Suprapubic skin (tissue), 4 donors: ENCODE measurements at regions not wholly inside any gene's neighbourhood (a gene's known extent, or its start where the extent isn't known, plus 50 kb on each side); places are given as distances from the start of the nearest gene placed in this dataset.

Experiments
- DNase-seq, 2 donors: peaks; one replicate each; pipeline ENCODE4 v3.0.0-alpha.2; 2019; ENCODE audit warnings: low spot score in 2 of 2
- H3K27ac ChIP-seq: fragments of 200-600 bp; sonication (generic); one replicate; pipeline ENCODE4 v1.5.1; 2019
- H3K27me3 ChIP-seq: fragments of 200-600 bp; sonication (generic); one replicate; pipeline ENCODE4 v1.5.1; 2019
- H3K36me3 ChIP-seq: fragments of 200-600 bp; sonication (generic); one replicate; pipeline ENCODE4 v1.5.1; 2019
- H3K4me1 ChIP-seq: fragments of 200-600 bp; sonication (generic); one replicate; pipeline ENCODE4 v1.5.1; 2019
- H3K4me3 ChIP-seq: fragments of 200-600 bp; sonication (generic); one replicate; pipeline ENCODE4 v1.5.1; 2019; ENCODE audit warnings: mild to moderate bottlenecking
- H3K9me3 ChIP-seq: fragments of 200-600 bp; sonication (generic); one replicate; pipeline ENCODE4 v1.5.1; 2019
- EP300 ChIP-seq: sonication (generic); formaldehyde crosslinking; IDR thresholded peaks from one replicate; pipeline ENCODE4 v1.6.1; 2017; ENCODE audit warnings: antibody characterized with exemption
- POLR2A ChIP-seq, 2 donors: fragments of 450-650 bp; IDR thresholded peaks; one replicate each; pipeline ENCODE4 v1.6.1; 2017; ENCODE audit warnings: antibody characterized with exemption in 2 of 2, mild to moderate bottlenecking in 2 of 2, moderate library complexity in 2 of 2
- POLR2AphosphoS5 ChIP-seq, 3 donors: sonication (generic); formaldehyde crosslinking; IDR thresholded peaks; one replicate each; pipeline ENCODE4 v1.6.1; 2017; ENCODE audit warnings: antibody characterized with exemption in 3 of 3
- WGBS: methylation state at CpG from one replicate; pipeline ENCODE4 v1.1.5; 2018; 5-methylcytosine and 5-hydroxymethylcytosine counted together
- TF ChIP-seq, protein P1 (sequence below), 2 donors: fragments of 200-600 bp in 1 of 2; fragments of 450-650 bp in 1 of 2; sonication (generic) in 1 of 2; IDR thresholded peaks; one replicate each; pipeline ENCODE4 v1.5.1; 2016 to 2019; ENCODE audit warnings: antibody characterized with exemption in 2 of 2, mild to moderate bottlenecking in 1 of 2, moderate library complexity in 1 of 2

- no peaks in the 10 kb centered on the region for H3K27me3 ChIP-seq
- no peaks in the 10 kb centered on the region for H3K36me3 ChIP-seq
- WGBS, result 91% methylated on average over 8 of the region's 8 CpGs
- H3K4me1 ChIP-seq, result peaks cover 18% of the 10 kb centered on the region
- H3K4me3 ChIP-seq, result no peak overlapping the region
- DNase-seq, result no peak
- H3K9me3 ChIP-seq, result no peaks in the 10 kb centered on the region
- TF ChIP-seq, protein P1, sequence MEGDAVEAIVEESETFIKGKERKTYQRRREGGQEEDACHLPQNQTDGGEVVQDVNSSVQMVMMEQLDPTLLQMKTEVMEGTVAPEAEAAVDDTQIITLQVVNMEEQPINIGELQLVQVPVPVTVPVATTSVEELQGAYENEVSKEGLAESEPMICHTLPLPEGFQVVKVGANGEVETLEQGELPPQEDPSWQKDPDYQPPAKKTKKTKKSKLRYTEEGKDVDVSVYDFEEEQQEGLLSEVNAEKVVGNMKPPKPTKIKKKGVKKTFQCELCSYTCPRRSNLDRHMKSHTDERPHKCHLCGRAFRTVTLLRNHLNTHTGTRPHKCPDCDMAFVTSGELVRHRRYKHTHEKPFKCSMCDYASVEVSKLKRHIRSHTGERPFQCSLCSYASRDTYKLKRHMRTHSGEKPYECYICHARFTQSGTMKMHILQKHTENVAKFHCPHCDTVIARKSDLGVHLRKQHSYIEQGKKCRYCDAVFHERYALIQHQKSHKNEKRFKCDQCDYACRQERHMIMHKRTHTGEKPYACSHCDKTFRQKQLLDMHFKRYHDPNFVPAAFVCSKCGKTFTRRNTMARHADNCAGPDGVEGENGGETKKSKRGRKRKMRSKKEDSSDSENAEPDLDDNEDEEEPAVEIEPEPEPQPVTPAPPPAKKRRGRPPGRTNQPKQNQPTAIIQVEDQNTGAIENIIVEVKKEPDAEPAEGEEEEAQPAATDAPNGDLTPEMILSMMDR (IDR thresholded peaks at IDR 0.05), result no peak
- no peak for TF ChIP-seq EP300
- no peak for TF ChIP-seq POLR2A (IDR thresholded peaks at IDR 0.05)
- TF ChIP-seq POLR2AphosphoS5 (IDR thresholded peaks at IDR 0.05), result no peak
- no peak overlapping the region for H3K27ac ChIP-seq
These were observed 64.7 kb upstream of the AOAH start for GRCh38 chr7:36788825-36789470.

DNA sequence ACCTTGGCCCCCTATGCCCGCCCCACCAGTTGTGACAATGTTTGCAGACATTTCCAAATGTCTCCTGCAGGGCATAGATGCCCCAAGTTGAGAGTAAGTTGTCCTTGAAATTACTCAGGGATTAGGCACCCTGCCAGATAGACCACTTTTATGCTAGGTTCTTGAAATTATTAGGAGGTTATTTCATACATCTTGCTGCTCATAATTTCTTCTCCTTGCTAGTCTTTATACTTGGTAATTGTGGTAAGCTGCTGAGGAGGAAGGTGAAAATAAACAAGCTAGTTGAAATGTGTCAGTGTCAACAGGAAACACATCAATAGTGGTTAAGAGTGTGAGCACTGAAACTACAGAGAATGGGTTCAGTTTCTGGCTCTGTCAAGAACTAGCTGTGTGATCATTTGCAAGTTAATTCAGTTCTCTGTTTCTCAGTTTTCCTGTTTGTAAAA lies 63.7 kb upstream of the AOAH start:
- no peak overlapping the region for H3K27ac ChIP-seq
- peaks cover 18% of the 10 kb centered on the region for H3K4me1 ChIP-seq
- no peaks in the 10 kb centered on the region for H3K27me3 ChIP-seq
- 94% methylated on average over 1 of the region's 1 CpG for WGBS
- H3K36me3 ChIP-seq, result no peaks in the 10 kb centered on the region
- no peak overlapping the region for H3K4me3 ChIP-seq
- no peaks in the 10 kb centered on the region for H3K9me3 ChIP-seq
- TF ChIP-seq, protein P1 (IDR thresholded peaks at IDR 0.05), result no peak
- TF ChIP-seq EP300 (no peak), POLR2A (IDR thresholded peaks at IDR 0.05) (no peak), POLR2AphosphoS5 (IDR thresholded peaks at IDR 0.05) (no peak)
- DNase-seq, result no peak

GRCh38 chr7:36784991-36785940 lies 61.0 kb upstream of the AOAH start:
- Histone ChIP-seq H3K4me1 (peaks cover 18% of the 10 kb centered on the region), H3K27me3 (no peaks in the 10 kb centered on the region), H3K36me3 (no peaks in the 10 kb centered on the region), H3K27ac (peak overlapping the region; percentile 64), H3K4me3 (no peak overlapping the region), H3K9me3 (no peaks in the 10 kb centered on the region)
- TF ChIP-seq EP300 (no peak), POLR2AphosphoS5 (IDR thresholded peaks at IDR 0.05) (no peak), POLR2A (IDR thresholded peaks at IDR 0.05) (no peak)
- TF ChIP-seq, protein P1 (IDR thresholded peaks at IDR 0.05), result no peak
- DNase-seq, result peak in 1 of 2 donors; percentile 67
- 39% methylated on average over 13 of the region's 13 CpGs for WGBS

DNA sequence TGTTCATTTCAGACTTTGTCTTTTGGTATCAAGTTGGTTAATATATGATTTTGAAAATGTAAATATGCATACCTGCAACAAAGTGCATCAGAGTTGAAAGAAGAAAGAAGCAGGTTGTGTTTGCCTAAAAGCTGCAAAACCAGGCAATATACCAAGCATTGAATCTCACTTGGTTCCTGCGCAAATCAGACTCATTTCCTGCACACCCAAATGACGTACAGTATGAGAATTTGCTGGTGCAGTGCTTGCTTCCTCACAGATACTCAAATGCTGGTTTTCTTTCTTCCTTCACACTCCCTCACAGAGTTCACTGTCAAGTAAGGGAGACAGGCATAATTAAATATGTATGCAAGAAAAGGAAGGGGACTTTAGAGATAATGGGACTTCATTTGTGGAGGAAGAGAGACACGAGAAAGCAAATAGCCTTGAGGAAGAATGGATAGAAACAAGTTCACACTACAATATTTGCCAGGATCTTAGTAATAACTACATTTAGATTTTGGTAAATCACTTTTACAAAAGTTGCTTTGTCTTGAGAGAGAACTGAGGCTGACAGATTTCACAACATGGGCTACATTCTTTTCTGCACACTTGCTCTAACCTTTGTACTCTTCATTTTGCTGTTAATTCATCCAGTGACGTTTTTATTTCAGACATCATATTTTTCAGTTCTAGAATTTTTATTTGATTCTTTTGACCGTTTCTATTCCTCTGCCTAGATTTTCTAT lies 56.9 kb upstream of the AOAH start:
- 67% methylated on average over 5 of the region's 5 CpGs for whole genome bisulfite sequencing
- H3K27me3 ChIP-seq, result no peaks in the 10 kb centered on the region
- no peaks in the 10 kb centered on the region for H3K36me3 ChIP-seq
- no peak overlapping the region for H3K4me3 ChIP-seq
- H3K9me3 ChIP-seq, result no peaks in the 10 kb centered on the region
- no peak overlapping the region for H3K27ac ChIP-seq
- H3K4me1 ChIP-seq, result peaks cover 18% of the 10 kb centered on the region
- TF ChIP-seq POLR2A (IDR thresholded peaks at IDR 0.05) (no peak), EP300 (no peak)
- no peak for DNase-seq

GRCh38 chr7:36777855-36778254 lies 53.6 kb upstream of the AOAH start:
- DNase-seq, result no peak
- Histone ChIP-seq H3K27ac (no peak overlapping the region), H3K36me3 (no peaks in the 10 kb centered on the region), H3K9me3 (no peaks in the 10 kb centered on the region), H3K4me1 (no peaks in the 10 kb centered on the region), H3K27me3 (no peaks in the 10 kb centered on the region), H3K4me3 (no peak overlapping the region)
- WGBS, result 74% methylated on average over 4 of the region's 4 CpGs
- TF ChIP-seq POLR2A (IDR thresholded peaks at IDR 0.05), result no peak
